Breast epithelium (tissue), 3 donors: ENCODE measurements at regions not wholly inside any gene's neighbourhood (a gene's known extent, or its start where the extent isn't known, plus 50 kb on each side); places are given as distances from the start of the nearest gene placed in this dataset.

Experiments
- POLR2A ChIP-seq: fragments of 450-650 bp; IDR thresholded peaks from one replicate; pipeline ENCODE4 v1.6.1; 2016; ENCODE audit warnings: antibody characterized with exemption, mild to moderate bottlenecking, moderate library complexity
- POLR2AphosphoS5 ChIP-seq, 3 donors: sonication (generic); formaldehyde crosslinking; IDR thresholded peaks; one replicate each; pipeline ENCODE4 v1.6.1; 2017; ENCODE audit warnings: antibody characterized with exemption in 3 of 3
- TF ChIP-seq, protein P1 (sequence below), 3 donors: fragments of 450-650 bp; IDR thresholded peaks; one replicate each; pipeline ENCODE4 v1.5.1; 2016 to 2017; ENCODE audit warnings: antibody characterized with exemption in 3 of 3, mild to moderate bottlenecking in 3 of 3, moderate library complexity in 3 of 3

DNA sequence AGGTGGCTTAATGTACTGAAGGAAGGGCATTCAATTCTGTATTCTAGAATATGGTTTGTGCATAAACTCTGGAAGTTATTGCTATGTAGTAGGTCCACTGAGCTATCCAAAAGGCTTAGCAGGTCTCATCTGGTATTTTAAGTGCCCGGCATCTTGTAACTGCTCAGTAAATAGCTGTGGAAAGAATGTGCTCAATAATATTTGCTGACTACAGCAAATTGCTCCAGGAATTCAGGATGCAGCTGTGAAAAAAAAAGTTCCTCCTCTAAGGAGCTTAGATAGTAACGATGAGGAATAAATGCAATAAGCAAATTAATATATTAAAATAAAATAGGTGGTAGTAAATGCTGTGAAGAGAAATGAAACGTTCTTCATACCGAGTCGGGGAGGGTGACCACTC, 857.1 kb downstream of the AACS start:
- TF ChIP-seq, protein P1, sequence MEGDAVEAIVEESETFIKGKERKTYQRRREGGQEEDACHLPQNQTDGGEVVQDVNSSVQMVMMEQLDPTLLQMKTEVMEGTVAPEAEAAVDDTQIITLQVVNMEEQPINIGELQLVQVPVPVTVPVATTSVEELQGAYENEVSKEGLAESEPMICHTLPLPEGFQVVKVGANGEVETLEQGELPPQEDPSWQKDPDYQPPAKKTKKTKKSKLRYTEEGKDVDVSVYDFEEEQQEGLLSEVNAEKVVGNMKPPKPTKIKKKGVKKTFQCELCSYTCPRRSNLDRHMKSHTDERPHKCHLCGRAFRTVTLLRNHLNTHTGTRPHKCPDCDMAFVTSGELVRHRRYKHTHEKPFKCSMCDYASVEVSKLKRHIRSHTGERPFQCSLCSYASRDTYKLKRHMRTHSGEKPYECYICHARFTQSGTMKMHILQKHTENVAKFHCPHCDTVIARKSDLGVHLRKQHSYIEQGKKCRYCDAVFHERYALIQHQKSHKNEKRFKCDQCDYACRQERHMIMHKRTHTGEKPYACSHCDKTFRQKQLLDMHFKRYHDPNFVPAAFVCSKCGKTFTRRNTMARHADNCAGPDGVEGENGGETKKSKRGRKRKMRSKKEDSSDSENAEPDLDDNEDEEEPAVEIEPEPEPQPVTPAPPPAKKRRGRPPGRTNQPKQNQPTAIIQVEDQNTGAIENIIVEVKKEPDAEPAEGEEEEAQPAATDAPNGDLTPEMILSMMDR (IDR thresholded peaks at IDR 0.05): no peak
- TF ChIP-seq POLR2AphosphoS5 (IDR thresholded peaks at IDR 0.05) (no peak), POLR2A (no peak)
